Adrenal gland (tissue), 5 donors: ENCODE measurements at regions not wholly inside any gene's neighbourhood (a gene's known extent, or its start where the extent isn't known, plus 50 kb on each side); places are given as distances from the start of the nearest gene placed in this dataset.

ENCODE experiments used
- CTCF ChIP-seq, 6 experiments: fragments of 450-650 bp in 4 of 6; fragments of 200-600 bp in 2 of 6; sonication (generic) in 1 of 6; IDR thresholded peaks; 1 replicate in 5 of 6; 2 replicates in 1 of 6; pipeline versions ENCODE4 v1.5.1 to v1.8.0; 2016 to 2021; ENCODE audit warnings: antibody characterized with exemption in 6 of 6, mild to moderate bottlenecking in 2 of 6, moderate library complexity in 1 of 6
- POLR2A ChIP-seq, 2 donors: fragments of 450-650 bp; IDR thresholded peaks; one replicate each; pipeline ENCODE4 v1.6.1; 2017; ENCODE audit warnings: antibody characterized with exemption in 2 of 2, mild to moderate bottlenecking in 2 of 2, moderate library complexity in 1 of 2
- donor health status: DM: no; HTN: no; CAD: no.

- no peak for TF ChIP-seq CTCF (IDR thresholded peaks at IDR 0.05)
- TF ChIP-seq POLR2A (IDR thresholded peaks at IDR 0.05) = no peak
Observed at GRCh38 chr12:28025821-28026505, 53.4 kb upstream of the PTHLH start.
